GM12874 (cell line): ENCODE measurements at regions not wholly inside any gene's neighbourhood (a gene's known extent, or its start where the extent isn't known, plus 50 kb on each side); places are given as distances from the start of the nearest gene placed in this dataset.

Experiments
- TF ChIP-seq, protein P1 (sequence below): IDR thresholded peaks from 2 replicates; pipeline ENCODE4 v1.5.1; 2011; ENCODE audit warnings: low read depth, mild to moderate bottlenecking, control low read depth, low read length, moderate library complexity; ENCODE audit not compliant: insufficient read depth

DNA sequence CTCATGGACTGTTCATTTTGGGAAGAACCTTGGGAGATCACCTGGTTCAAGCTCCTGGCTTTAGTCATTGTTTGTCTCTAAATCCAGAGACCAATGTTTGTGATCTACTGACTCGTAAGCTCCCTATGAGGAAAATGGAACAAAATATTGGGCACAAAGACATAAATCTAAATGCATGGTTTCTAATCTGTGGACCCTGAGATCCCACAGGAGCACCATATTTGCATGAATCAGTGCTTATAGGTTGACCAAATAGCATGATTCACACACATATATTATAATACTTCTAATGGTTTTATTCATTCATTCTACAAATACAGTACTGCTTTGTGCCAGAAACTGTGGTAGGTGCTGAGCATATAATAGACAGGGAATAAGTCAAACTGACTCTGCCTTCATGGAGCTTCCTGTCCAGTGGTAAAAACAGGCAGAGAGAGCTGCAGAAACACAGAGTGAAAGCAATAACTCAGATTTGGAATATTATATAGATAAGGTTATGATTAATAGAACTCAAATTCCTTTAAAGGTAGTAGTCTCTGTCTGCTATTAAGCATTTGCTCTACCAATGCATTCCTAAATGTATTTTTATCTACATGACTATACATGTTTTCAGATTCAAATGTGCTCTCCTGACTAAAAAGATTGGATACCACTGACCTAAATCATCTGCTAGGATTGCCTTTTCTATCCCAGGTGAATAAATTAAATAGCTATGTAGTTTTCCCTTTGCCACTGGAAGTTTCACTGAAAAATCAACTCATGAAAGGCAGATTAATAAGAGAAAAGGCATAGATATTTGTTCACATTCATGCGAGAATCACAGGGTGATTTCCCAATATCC, 198.6 kb upstream of the CAMK1G start:
- TF ChIP-seq, protein P1, sequence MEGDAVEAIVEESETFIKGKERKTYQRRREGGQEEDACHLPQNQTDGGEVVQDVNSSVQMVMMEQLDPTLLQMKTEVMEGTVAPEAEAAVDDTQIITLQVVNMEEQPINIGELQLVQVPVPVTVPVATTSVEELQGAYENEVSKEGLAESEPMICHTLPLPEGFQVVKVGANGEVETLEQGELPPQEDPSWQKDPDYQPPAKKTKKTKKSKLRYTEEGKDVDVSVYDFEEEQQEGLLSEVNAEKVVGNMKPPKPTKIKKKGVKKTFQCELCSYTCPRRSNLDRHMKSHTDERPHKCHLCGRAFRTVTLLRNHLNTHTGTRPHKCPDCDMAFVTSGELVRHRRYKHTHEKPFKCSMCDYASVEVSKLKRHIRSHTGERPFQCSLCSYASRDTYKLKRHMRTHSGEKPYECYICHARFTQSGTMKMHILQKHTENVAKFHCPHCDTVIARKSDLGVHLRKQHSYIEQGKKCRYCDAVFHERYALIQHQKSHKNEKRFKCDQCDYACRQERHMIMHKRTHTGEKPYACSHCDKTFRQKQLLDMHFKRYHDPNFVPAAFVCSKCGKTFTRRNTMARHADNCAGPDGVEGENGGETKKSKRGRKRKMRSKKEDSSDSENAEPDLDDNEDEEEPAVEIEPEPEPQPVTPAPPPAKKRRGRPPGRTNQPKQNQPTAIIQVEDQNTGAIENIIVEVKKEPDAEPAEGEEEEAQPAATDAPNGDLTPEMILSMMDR = no peak

DNA sequence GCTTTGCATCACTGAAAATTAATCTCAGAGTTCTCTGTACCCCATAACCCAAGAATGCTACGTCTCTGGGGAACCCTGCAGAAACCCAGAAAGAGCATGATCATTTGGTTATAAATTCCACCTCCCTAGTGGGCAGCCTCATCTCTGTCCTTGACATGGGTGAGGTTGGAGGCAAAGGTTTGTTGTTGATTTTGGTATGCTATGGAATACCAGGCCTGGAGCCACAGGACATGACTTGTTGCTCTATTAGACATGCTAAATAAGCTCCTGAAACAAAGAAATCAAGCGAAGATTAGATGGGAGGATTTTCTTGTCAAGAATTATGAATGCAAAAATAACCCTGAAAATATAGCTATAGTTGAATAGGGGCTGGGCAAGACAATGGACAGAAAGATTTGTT, 197.4 kb upstream of the CAMK1G start:
- TF ChIP-seq, protein P1 = no peak

DNA sequence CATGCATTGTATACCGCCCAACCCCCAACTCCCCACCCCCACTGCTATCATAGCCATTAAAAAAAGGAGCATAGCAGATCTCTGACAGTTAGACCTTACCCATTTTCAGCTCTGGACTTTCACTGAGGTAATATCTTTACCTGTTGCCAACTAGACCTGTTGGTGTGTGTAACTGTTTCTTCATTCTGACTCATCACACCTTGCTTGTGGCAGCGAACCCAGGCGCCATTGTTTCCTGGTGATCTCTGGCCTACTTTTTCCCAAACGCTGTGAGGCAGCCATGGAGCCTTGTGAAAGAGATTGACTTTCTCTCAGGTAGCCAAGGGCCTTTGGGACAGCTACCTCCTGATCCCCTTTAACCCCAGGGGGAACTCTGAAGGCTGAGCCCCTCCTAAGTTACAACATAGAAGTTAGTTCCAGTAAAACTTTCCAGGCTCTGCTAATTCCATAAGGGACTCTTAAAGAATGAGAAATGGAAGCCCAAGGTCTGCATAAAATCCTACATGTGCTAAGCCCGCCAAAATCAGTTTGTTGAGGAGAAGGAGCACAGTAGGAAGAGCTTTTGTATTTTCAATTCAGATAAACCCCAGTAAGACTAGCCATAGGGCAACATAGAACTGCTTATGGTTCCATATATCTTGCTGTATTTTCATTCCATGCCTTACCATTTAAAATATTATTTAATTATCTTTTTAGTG, 196.1 kb upstream of the CAMK1G start:
- TF ChIP-seq, protein P1 = no peak

DNA sequence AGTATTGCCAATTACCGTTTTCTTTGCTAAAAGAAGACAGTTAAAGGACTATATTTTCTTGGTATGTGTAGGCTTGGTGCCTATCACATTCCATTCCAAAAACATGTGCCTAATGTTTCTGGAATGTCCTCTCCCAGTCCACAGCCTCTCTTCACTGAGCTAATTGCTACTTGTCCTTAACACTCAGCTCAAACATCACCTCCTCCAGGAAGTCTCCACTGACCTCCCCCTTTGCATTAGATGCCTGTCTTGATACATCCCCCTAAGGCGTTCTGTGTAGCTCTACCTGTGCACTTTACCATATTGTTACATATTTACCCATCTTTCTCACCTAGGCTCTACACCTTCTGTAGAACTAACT, 195.6 kb upstream of the CAMK1G start:
- TF ChIP-seq, protein P1 = no peak

DNA sequence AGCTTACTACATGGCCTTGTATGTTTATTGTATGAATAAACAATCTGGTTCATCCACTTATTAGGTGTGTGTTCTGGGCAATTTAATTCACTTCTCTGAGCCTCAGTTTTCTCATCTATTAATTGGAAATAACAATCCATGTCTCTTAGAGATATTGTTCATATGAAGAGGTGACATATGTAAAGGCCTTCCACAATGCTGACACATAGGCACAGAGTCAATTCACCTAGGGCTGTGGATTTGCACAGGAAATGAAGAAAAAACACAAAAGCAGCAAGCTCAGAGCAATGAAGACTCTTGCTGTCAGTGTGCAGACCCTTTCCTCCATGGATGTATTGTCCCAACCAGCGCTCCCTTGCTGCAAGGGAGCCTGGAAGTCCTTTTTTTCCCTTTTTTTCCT, 195.2 kb upstream of the CAMK1G start:
- TF ChIP-seq, protein P1 = no peak

DNA sequence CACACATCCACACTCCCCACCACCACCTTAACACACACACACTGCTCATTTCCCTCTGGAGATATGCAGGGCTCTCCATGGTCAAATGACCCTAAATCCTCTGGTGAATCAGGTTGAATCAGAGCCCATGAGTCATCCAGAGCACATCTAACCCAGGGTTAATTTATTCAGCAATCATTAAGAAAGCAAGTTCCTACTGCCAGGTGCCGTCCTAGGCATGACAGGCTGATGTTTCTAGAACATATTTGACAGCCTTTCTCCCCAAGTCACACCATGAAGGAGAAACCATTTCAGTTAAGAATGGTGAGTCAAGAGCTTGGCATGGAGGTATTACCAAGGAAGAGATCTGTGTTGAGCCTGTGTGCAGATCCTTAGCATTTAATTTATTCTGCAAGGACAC, 194.3 kb upstream of the CAMK1G start:
- TF ChIP-seq, protein P1 = no peak

DNA sequence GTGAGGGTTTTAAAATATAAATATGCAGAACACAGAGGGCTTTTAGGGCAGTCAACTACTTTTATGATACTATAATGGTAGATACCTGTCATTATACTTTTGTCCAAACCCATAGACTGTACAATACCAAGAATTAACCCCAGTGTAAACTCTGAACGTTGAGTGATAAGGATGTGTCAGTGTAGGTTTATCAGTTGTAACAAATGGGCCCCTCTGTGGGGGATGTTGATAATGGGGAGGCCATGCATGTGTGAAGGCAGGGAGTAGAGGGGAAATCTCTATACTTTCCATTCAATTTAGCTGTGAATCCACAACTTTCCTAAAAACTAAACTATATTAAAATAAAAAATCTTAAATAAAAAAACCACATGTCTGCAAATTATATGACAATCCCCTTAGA, 193.5 kb upstream of the CAMK1G start:
- TF ChIP-seq, protein P1 = no peak
